ENCODE measurements at regions not wholly inside any gene's neighbourhood (a gene's known extent, or its start where the extent isn't known, plus 50 kb on each side); places are given as distances from the start of the nearest gene placed in this dataset.

DNA sequence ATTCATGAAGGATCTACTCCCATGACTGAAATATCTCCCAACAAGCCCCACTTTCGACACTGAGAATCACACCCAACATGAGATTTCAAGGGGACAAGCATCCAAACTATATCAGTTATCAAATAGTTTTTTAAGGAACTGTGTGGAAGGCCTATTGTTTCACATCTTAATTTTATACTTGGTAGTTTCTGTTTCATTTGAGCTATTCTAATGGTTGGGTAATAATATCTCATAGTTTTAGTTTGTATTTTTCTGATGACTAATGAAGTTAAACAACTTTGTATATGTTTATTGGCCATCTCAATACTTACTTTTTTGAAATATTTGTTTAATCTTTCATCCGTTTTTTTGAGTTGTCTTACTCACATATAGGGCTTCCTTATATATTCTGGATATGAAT lies 135.0 kb downstream of the SCG2 start:
- no peak overlapping the region for H2AFZ ChIP-seq (ENCODE audit: low read depth, low read length)
- no peak overlapping the region for H3K4me2 ChIP-seq (ENCODE audit: low read length)
- H4K20me1 ChIP-seq (ENCODE audit: insufficient read depth, low read length): no peaks in the 10 kb centered on the region
- Mint-ChIP-seq H3K27me3 (ENCODE audit: low read depth, unreplicated experiment) (no peaks in the 10 kb centered on the region), H3K36me3 (ENCODE audit: low read depth, unreplicated experiment) (no peaks in the 10 kb centered on the region), H3K4me1 (ENCODE audit: low read depth, unreplicated experiment) (peaks cover 31% of the 10 kb centered on the region), H3K27ac (ENCODE audit: unreplicated experiment) (no peak overlapping the region), H3K9me3 (ENCODE audit: unreplicated experiment) (peaks cover 20% of the 10 kb centered on the region), H3K4me3 (ENCODE audit: unreplicated experiment) (no peak overlapping the region)
- no peaks in the 10 kb centered on the region for H3K36me3 ChIP-seq (ENCODE audit: insufficient read depth, low read length)
- DNase-seq (ENCODE audit: low read depth) (no peak), FAIRE-seq (no peak)
- no peak overlapping the region for H3K27ac ChIP-seq (ENCODE audit: low read depth, low read length)
- no peaks in the 10 kb centered on the region for H3K79me2 ChIP-seq (ENCODE audit: insufficient read depth, low read length)
- H3K9ac ChIP-seq (ENCODE audit: low read length): no peak overlapping the region
- no peak overlapping the region for H3K4me3 ChIP-seq (ENCODE audit: insufficient read depth, low read depth, low read length)
- peaks cover 4% of the 10 kb centered on the region for H3K4me1 ChIP-seq (ENCODE audit: insufficient read depth, low read length)
- no peaks in the 10 kb centered on the region for H3K9me3 ChIP-seq (ENCODE audit: insufficient read depth, low read depth, low read length)
- H3K27me3 ChIP-seq (ENCODE audit: insufficient read depth, low read length): no peaks in the 10 kb centered on the region
- TF ChIP-seq EZH2 (IDR thresholded peaks at IDR 0.05; ENCODE audit: insufficient read depth, low read length): no peak
- TF ChIP-seq, protein P1, sequence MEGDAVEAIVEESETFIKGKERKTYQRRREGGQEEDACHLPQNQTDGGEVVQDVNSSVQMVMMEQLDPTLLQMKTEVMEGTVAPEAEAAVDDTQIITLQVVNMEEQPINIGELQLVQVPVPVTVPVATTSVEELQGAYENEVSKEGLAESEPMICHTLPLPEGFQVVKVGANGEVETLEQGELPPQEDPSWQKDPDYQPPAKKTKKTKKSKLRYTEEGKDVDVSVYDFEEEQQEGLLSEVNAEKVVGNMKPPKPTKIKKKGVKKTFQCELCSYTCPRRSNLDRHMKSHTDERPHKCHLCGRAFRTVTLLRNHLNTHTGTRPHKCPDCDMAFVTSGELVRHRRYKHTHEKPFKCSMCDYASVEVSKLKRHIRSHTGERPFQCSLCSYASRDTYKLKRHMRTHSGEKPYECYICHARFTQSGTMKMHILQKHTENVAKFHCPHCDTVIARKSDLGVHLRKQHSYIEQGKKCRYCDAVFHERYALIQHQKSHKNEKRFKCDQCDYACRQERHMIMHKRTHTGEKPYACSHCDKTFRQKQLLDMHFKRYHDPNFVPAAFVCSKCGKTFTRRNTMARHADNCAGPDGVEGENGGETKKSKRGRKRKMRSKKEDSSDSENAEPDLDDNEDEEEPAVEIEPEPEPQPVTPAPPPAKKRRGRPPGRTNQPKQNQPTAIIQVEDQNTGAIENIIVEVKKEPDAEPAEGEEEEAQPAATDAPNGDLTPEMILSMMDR (IDR thresholded peaks at IDR 0.05; ENCODE audit: insufficient read depth, low read depth, low read length): no peak

DNA sequence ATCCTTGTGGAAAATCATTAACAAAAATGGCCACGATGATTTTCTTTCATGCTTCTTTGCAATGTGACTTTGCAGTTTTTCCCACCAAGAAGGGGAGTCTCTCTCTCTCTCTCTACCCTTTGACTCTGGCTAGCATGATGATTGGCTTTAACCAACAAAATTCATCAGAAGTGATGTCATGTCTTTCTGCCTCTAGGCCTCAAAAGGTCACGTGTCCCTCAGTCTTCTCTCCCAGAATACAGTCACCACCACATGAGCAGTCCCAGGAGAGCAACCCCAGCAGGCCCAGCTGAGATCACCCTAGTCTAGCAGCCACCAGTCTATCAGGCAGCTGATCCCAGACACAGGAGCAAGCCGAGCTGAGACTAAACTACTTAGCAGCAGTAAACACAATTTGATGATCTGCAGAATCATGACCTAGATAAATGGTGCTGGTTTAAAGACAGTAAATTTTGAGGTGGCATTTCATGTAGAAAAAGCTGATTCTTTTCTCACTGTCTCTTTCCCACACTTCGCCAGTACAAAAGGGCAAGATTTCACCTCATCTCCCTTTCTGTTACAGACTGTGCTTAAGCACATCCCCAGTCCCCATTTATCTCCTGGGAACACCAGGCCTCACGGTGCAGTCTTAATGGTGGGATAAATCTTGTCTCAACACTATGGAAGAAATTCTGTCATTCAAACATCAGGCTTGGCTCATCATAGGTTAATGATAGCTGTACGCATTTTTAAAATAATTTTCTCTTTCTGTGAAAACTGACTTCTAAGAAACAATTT lies 132.7 kb downstream of the SCG2 start:
- FAIRE-seq (no peak), DNase-seq (ENCODE audit: low read depth) (peak; percentile 74)
- Mint-ChIP-seq H3K4me3 (ENCODE audit: unreplicated experiment) (peak overlapping the region; percentile 14), H3K27me3 (ENCODE audit: low read depth, unreplicated experiment) (no peaks in the 10 kb centered on the region), H3K27ac (ENCODE audit: unreplicated experiment) (peak overlapping the region; percentile 97), H3K9me3 (ENCODE audit: unreplicated experiment) (peaks cover 12% of the 10 kb centered on the region), H3K4me1 (ENCODE audit: low read depth, unreplicated experiment) (peaks cover 30% of the 10 kb centered on the region), H3K36me3 (ENCODE audit: low read depth, unreplicated experiment) (no peaks in the 10 kb centered on the region)
- TF ChIP-seq, protein P1 (IDR thresholded peaks at IDR 0.05; ENCODE audit: insufficient read depth, low read depth, low read length): no peak
- no peak for TF ChIP-seq EZH2 (IDR thresholded peaks at IDR 0.05; ENCODE audit: insufficient read depth, low read length)
- Histone ChIP-seq H3K27me3 (ENCODE audit: insufficient read depth, low read length) (no peaks in the 10 kb centered on the region), H4K20me1 (ENCODE audit: insufficient read depth, low read length) (no peaks in the 10 kb centered on the region), H3K79me2 (ENCODE audit: insufficient read depth, low read length) (no peaks in the 10 kb centered on the region), H3K4me1 (ENCODE audit: insufficient read depth, low read length) (peaks cover 4% of the 10 kb centered on the region), H3K9ac (ENCODE audit: low read length) (peak overlapping the region; percentile 22), H3K9me3 (ENCODE audit: insufficient read depth, low read depth, low read length) (no peaks in the 10 kb centered on the region), H2AFZ (ENCODE audit: low read depth, low read length) (no peak overlapping the region), H3K4me2 (ENCODE audit: low read length) (no peak overlapping the region), H3K4me3 (ENCODE audit: insufficient read depth, low read depth, low read length) (no peak overlapping the region), H3K36me3 (ENCODE audit: insufficient read depth, low read length) (no peaks in the 10 kb centered on the region), H3K27ac (ENCODE audit: low read depth, low read length) (peak overlapping the region; percentile 44)

DNA sequence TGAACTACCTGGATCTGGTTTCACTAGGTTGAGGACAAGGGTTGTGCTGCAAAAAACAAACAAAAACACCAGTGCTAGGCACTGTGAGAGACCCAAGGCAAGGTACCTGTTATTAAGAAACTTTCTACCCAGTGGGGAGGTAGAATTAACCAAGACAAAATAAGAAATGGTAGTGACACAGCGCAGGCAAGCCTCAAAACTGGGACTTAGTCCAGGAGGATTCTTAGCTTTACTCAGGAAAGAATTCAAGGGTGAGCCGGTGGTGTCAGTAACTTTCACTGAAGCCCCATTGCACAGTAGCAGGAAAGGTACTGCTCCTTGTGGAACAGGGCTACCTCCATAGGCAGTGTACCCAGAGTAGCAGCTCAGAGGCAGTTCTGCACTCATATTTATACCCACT lies 131.6 kb downstream of the SCG2 start:
- FAIRE-seq (no peak), DNase-seq (ENCODE audit: low read depth) (no peak)
- Histone ChIP-seq H3K4me2 (ENCODE audit: low read length) (no peak overlapping the region), H3K27me3 (ENCODE audit: insufficient read depth, low read length) (no peaks in the 10 kb centered on the region), H3K9me3 (ENCODE audit: insufficient read depth, low read depth, low read length) (no peaks in the 10 kb centered on the region), H3K4me3 (ENCODE audit: insufficient read depth, low read depth, low read length) (no peak overlapping the region), H3K36me3 (ENCODE audit: insufficient read depth, low read length) (no peaks in the 10 kb centered on the region), H3K9ac (ENCODE audit: low read length) (no peak overlapping the region), H4K20me1 (ENCODE audit: insufficient read depth, low read length) (no peaks in the 10 kb centered on the region), H3K4me1 (ENCODE audit: insufficient read depth, low read length) (peaks cover 4% of the 10 kb centered on the region), H3K27ac (ENCODE audit: low read depth, low read length) (no peak overlapping the region), H3K79me2 (ENCODE audit: insufficient read depth, low read length) (no peaks in the 10 kb centered on the region), H2AFZ (ENCODE audit: low read depth, low read length) (no peak overlapping the region)
- Mint-ChIP-seq H3K4me1 (ENCODE audit: low read depth, unreplicated experiment) (peaks cover 32% of the 10 kb centered on the region), H3K9me3 (ENCODE audit: unreplicated experiment) (peaks cover 6% of the 10 kb centered on the region), H3K27me3 (ENCODE audit: low read depth, unreplicated experiment) (no peaks in the 10 kb centered on the region), H3K36me3 (ENCODE audit: low read depth, unreplicated experiment) (no peaks in the 10 kb centered on the region), H3K27ac (ENCODE audit: unreplicated experiment) (peak overlapping the region; percentile 97), H3K4me3 (ENCODE audit: unreplicated experiment) (no peak overlapping the region)
- TF ChIP-seq EZH2 (IDR thresholded peaks at IDR 0.05; ENCODE audit: insufficient read depth, low read length): no peak
- TF ChIP-seq, protein P1 (IDR thresholded peaks at IDR 0.05; ENCODE audit: insufficient read depth, low read depth, low read length): no peak
